Retinal pigment epithelial cell (primary cell): ENCODE measurements at regions not wholly inside any gene's neighbourhood (a gene's known extent, or its start where the extent isn't known, plus 50 kb on each side); places are given as distances from the start of the nearest gene placed in this dataset.
A peak's percentile ranks its signal among the peaks of the same experiment; 100 is the strongest.

Experiments used
- DNase-seq: peaks from one replicate; pipeline ENCODE4 v3.0.0-alpha.2; 2010; ENCODE audit warnings: low read depth
- H3K4me3 ChIP-seq: 2 replicates; pipeline ENCODE4 v1.5.1; 2011; ENCODE audit warnings: mild to moderate bottlenecking, low read length, control low read depth, moderate library complexity
- CTCF ChIP-seq: conservative IDR thresholded peaks from 2 replicates; pipeline ENCODE4 v1.5.1; 2011; ENCODE audit warnings: low read depth, low read length, control low read depth, inconsistent platforms

- TF ChIP-seq CTCF = no peak
- DNase-seq = no peak
- H3K4me3 ChIP-seq = no peak overlapping the region
Measured at GRCh38 chr9:31388660-31389059, 995.8 kb upstream of the ACO1 start.

GRCh38 chr9:31389075-31389474 lies 995.4 kb upstream of the ACO1 start:
- TF ChIP-seq CTCF = no peak
- DNase-seq = no peak
- no peak overlapping the region for H3K4me3 ChIP-seq

- TF ChIP-seq CTCF = no peak
- H3K4me3 ChIP-seq = no peak overlapping the region
- no peak for DNase-seq
Measured at GRCh38 chr9:31390403-31391025, 993.9 kb upstream of the ACO1 start.

GRCh38 chr9:31393240-31393639 lies 991.2 kb upstream of the ACO1 start:
- no peak overlapping the region for H3K4me3 ChIP-seq
- TF ChIP-seq CTCF = no peak
- DNase-seq = no peak

GRCh38 chr9:31394015-31394473 lies 990.4 kb upstream of the ACO1 start:
- TF ChIP-seq CTCF = no peak
- no peak overlapping the region for H3K4me3 ChIP-seq
- peak; percentile 97 for DNase-seq

GRCh38 chr9:31412081-31412480 lies 972.4 kb upstream of the ACO1 start:
- TF ChIP-seq CTCF = no peak
- H3K4me3 ChIP-seq = no peak overlapping the region
- DNase-seq = no peak

- H3K4me3 ChIP-seq = no peak overlapping the region
- no peak for DNase-seq
- no peak for TF ChIP-seq CTCF
Measured at GRCh38 chr9:31415164-31415563, 969.3 kb upstream of the ACO1 start.
